ENCODE measurements at regions not wholly inside any gene's neighbourhood (a gene's known extent, or its start where the extent isn't known, plus 50 kb on each side); places are given as distances from the start of the nearest gene placed in this dataset.
A peak's percentile ranks its signal among the peaks of the same experiment; 100 is the strongest.

DNA sequence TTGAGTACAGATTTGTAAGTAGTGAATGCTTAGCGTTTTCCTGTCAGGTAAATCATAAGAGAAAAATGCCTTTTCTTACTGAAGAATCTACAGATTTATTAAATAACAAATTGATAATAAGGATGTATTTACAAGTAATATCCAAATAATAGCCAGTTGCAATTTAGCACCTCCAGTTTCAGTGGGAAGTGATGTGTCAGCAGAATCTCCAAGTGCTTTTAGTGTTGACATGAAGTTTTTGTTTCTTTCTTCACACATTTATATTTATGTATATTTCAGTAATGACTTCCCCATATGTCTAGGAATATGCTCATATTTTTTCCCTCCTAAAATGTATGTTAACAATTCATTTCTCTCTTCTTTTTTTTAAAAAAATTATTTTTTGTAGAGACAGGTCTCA lies 229.9 kb upstream of the GRIN3A start:
- Histone ChIP-seq H3K4ac (replicated peaks; ENCODE audit: insufficient read length, low read depth, low read length) (no peak overlapping the region), H3K4me3 (ENCODE audit: extremely low read depth in 1 of 4, insufficient read depth in 2 of 4, low read depth in 3 of 4, low read length in 4 of 4) (no peak overlapping the region), H2BK20ac (ENCODE audit: low read length) (no peak overlapping the region), H2AK5ac (ENCODE audit: low read depth, low read length) (no peak overlapping the region), H4K8ac (ENCODE audit: extremely low read depth, insufficient read depth, low read length) (no peak overlapping the region), H2BK120ac (replicated peaks; ENCODE audit: low read depth, low read length) (no peak overlapping the region), H3K27me3 (replicated peaks in 1 of 4; ENCODE audit: control insufficient read depth in 3 of 4, extremely low read depth in 1 of 4, insufficient read depth in 3 of 4, low read length in 3 of 4) (no peaks in the 10 kb centered on the region), H3K36me3 (ENCODE audit: control insufficient read depth in 2 of 4, insufficient read depth in 4 of 4, low read length in 3 of 4) (no peaks in the 10 kb centered on the region), H3K9ac (replicated peaks in 1 of 4; ENCODE audit: extremely low read depth in 1 of 4, low read depth in 3 of 4, low read length in 3 of 4) (no peak overlapping the region), H3K79me1 (ENCODE audit: low read depth, low read length) (no peaks in the 10 kb centered on the region), H3K14ac (ENCODE audit: insufficient read length) (no peak overlapping the region), H3K27ac (ENCODE audit: low read depth, low read length) (no peak overlapping the region), H4K91ac (replicated peaks; ENCODE audit: insufficient read length, low read length) (no peak overlapping the region), H4K20me1 (replicated peaks in 1 of 2; ENCODE audit: control insufficient read depth in 1 of 2, insufficient read depth in 2 of 2, low read length in 2 of 2) (no peaks in the 10 kb centered on the region), H3K56ac (replicated peaks; ENCODE audit: insufficient read length, low read depth, low read length) (no peak overlapping the region), H3K4me1 (replicated peaks in 1 of 4; ENCODE audit: control insufficient read depth in 3 of 4, insufficient read depth in 4 of 4, low read length in 3 of 4) (no peaks in the 10 kb centered on the region), H2AFZ (ENCODE audit: low read length) (no peak overlapping the region), H3K79me2 (ENCODE audit: control insufficient read depth in 1 of 2, insufficient read depth in 2 of 2, low read length in 2 of 2) (no peaks in the 10 kb centered on the region), H3K23ac (ENCODE audit: insufficient read length) (no peak overlapping the region), H4K5ac (ENCODE audit: insufficient read length, low read depth, low read length) (no peak overlapping the region), H2BK12ac (ENCODE audit: low read depth, low read length) (no peak overlapping the region), H3K4me2 (ENCODE audit: insufficient read depth in 1 of 2, low read depth in 2 of 2, low read length in 2 of 2) (no peak overlapping the region), H3K18ac (ENCODE audit: extremely low read depth, low read length) (no peak overlapping the region), H2BK15ac (ENCODE audit: low read length) (no peak overlapping the region), H3K9me3 (ENCODE audit: insufficient read depth in 2 of 2, low read depth in 1 of 2, low read length in 1 of 2) (no peaks in the 10 kb centered on the region), H3K23me2 (ENCODE audit: low read depth, low read length) (no peaks in the 10 kb centered on the region; the same call in 1 of the 2 replicates), H2BK5ac (ENCODE audit: low read depth, low read length) (no peak overlapping the region)
- DNase-seq (ENCODE audit: low read depth in 1 of 2, low spot score in 2 of 2), result no peak
- TF ChIP-seq MAFK (IDR thresholded peaks at IDR 0.05; ENCODE audit: low read depth, low read length), result peak; percentile 68
- no peak for TF ChIP-seq TAF7 (optimal IDR thresholded peaks at IDR 0.05; ENCODE audit: borderline replicate concordance, low read depth, low read length)
- FAIRE-seq, result no peak
- ChIA-PET CTCF (ENCODE audit: partially characterized antibody) (no interaction called here), POLR2A (ENCODE audit: partially characterized antibody) (no interaction called here)
- WGBS, 2 experiments (ENCODE audit: extremely low coverage in 1 of 2, insufficient coverage in 1 of 2, insufficient read length in 1 of 2, insufficient replicate concordance in 2 of 2, low coverage in 1 of 2, low lambda C conversion rate in 2 of 2, missing lambda C conversion rate in 1 of 2), result 92% methylated on average over 1 of the region's 1 CpG; no CpG with 5 or more reads in 1 of the 2 experiments

All from H1 (cell line).